ENCODE measurements at regions not wholly inside any gene's neighbourhood (a gene's known extent, or its start where the extent isn't known, plus 50 kb on each side); places are given as distances from the start of the nearest gene placed in this dataset.

GRCh38 chr6:50927800-50928199 lies 109.1 kb downstream of the TFAP2B start:
- DNase-seq = no peak
- Histone ChIP-seq H3K36me3 (no peaks in the 10 kb centered on the region), H3K27ac (replicated peaks) (no peak overlapping the region), H3K4me1 (no peaks in the 10 kb centered on the region), H3K4me3 (no peak overlapping the region), H3K9me3 (replicated peaks) (peaks cover 6% of the 10 kb centered on the region), H3K27me3 (ENCODE audit: low read depth) (no peaks in the 10 kb centered on the region)
- no peak for TF ChIP-seq CTCF (IDR thresholded peaks at IDR 0.05; ENCODE audit: borderline replicate concordance)
- intact Hi-C loops (cut with micrococcal nuclease) = no loop called here

- Histone ChIP-seq H3K4me3 (no peak overlapping the region), H3K9me3 (replicated peaks) (peaks cover 3% of the 10 kb centered on the region), H3K36me3 (no peaks in the 10 kb centered on the region), H3K4me1 (no peaks in the 10 kb centered on the region), H3K27me3 (ENCODE audit: low read depth) (no peaks in the 10 kb centered on the region), H3K27ac (replicated peaks) (no peak overlapping the region)
- no peak for TF ChIP-seq CTCF (IDR thresholded peaks at IDR 0.05; ENCODE audit: borderline replicate concordance)
- intact Hi-C loops (cut with micrococcal nuclease) = no loop called here
- DNase-seq = no peak
Observed at GRCh38 chr6:50929323-50929722, 110.7 kb downstream of the TFAP2B start.

- no peak overlapping the region for H3K27ac ChIP-seq (replicated peaks)
- H3K9me3 ChIP-seq (replicated peaks) = peaks cover 3% of the 10 kb centered on the region
- no peak overlapping the region for H3K4me3 ChIP-seq
- H3K27me3 ChIP-seq (ENCODE audit: low read depth) = no peaks in the 10 kb centered on the region
- no peak for TF ChIP-seq CTCF (IDR thresholded peaks at IDR 0.05; ENCODE audit: borderline replicate concordance)
- intact Hi-C loops (cut with micrococcal nuclease) = no loop called here
- H3K36me3 ChIP-seq = no peaks in the 10 kb centered on the region
- no peaks in the 10 kb centered on the region for H3K4me1 ChIP-seq
- DNase-seq = no peak
Observed at GRCh38 chr6:50935442-50935841, 116.8 kb downstream of the TFAP2B start.

- H3K27ac ChIP-seq (replicated peaks) = no peak overlapping the region
- no peak for TF ChIP-seq CTCF (IDR thresholded peaks at IDR 0.05; ENCODE audit: borderline replicate concordance)
- no peaks in the 10 kb centered on the region for H3K36me3 ChIP-seq
- H3K4me1 ChIP-seq = no peaks in the 10 kb centered on the region
- no peaks in the 10 kb centered on the region for H3K27me3 ChIP-seq (ENCODE audit: low read depth)
- intact Hi-C loops (cut with micrococcal nuclease) = no loop called here
- H3K9me3 ChIP-seq (replicated peaks) = peaks cover 3% of the 10 kb centered on the region
- H3K4me3 ChIP-seq = no peak overlapping the region
- no peak for DNase-seq
Observed at GRCh38 chr6:50936277-50936681, 117.6 kb downstream of the TFAP2B start.

GRCh38 chr6:50939931-50940330 lies 121.3 kb downstream of the TFAP2B start:
- H3K27me3 ChIP-seq (ENCODE audit: low read depth) = no peaks in the 10 kb centered on the region
- no peaks in the 10 kb centered on the region for H3K4me1 ChIP-seq
- no peak for DNase-seq
- H3K9me3 ChIP-seq (replicated peaks) = no peaks in the 10 kb centered on the region
- TF ChIP-seq CTCF (IDR thresholded peaks at IDR 0.05; ENCODE audit: borderline replicate concordance) = no peak
- no peaks in the 10 kb centered on the region for H3K36me3 ChIP-seq
- no peak overlapping the region for H3K4me3 ChIP-seq
- no peak overlapping the region for H3K27ac ChIP-seq (replicated peaks)
- intact Hi-C loops (cut with micrococcal nuclease) = no loop called here

GRCh38 chr6:50945789-50946188 lies 127.1 kb downstream of the TFAP2B start:
- H3K4me1 ChIP-seq = no peaks in the 10 kb centered on the region
- TF ChIP-seq CTCF (IDR thresholded peaks at IDR 0.05; ENCODE audit: borderline replicate concordance) = no peak
- H3K4me3 ChIP-seq = no peak overlapping the region
- intact Hi-C loops (cut with micrococcal nuclease) = no loop called here
- no peak overlapping the region for H3K27ac ChIP-seq (replicated peaks)
- no peaks in the 10 kb centered on the region for H3K9me3 ChIP-seq (replicated peaks)
- no peaks in the 10 kb centered on the region for H3K36me3 ChIP-seq
- H3K27me3 ChIP-seq (ENCODE audit: low read depth) = no peaks in the 10 kb centered on the region
- DNase-seq = no peak
